DMS53 treated with DMSO at 0.1 percent for 48 hours (cell line): ENCODE measurements at regions not wholly inside any gene's neighbourhood (a gene's known extent, or its start where the extent isn't known, plus 50 kb on each side); places are given as distances from the start of the nearest gene placed in this dataset.

ENCODE experiments used
- DNase-seq: peaks from one replicate; lab custom pipeline; 2025; ENCODE audit not compliant: unreplicated experiment; lab: John Stamatoyannopoulos, UW

DNA sequence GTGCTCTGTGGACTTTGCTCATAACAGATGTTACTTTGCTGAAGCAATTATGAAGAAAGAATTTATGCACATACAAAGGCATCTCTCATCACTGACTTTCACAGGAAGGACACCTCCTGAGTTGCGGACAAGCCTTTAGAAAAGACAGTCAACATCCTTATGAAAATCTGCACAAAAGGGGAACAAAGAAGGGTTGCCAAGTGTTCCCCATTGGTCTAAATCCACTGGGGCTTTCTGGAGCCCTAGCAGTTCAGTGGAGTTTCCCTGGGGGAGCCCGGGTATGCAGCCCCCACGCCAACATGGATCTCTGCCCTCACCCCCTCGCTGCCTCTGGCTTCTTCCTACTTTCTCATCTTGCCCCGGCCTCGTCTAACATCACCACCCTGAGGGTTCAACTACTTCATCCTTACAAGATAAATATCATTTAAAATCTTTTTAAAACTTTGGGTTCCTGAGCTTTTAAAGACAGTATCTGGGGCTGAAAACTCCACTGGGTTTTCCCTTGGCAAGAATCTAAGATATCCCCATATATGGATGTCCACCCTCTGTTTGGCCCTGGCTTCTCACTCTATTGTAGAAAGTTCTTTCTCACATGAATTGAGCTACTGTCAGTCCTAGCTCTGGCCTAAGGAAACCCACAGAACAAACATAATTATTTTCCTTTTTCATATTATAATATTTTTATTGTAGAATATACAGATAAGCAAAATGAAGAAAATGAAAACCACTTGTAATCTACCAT is 207.9 kb upstream of the RGMA start:
- no peak for DNase-seq

DNA sequence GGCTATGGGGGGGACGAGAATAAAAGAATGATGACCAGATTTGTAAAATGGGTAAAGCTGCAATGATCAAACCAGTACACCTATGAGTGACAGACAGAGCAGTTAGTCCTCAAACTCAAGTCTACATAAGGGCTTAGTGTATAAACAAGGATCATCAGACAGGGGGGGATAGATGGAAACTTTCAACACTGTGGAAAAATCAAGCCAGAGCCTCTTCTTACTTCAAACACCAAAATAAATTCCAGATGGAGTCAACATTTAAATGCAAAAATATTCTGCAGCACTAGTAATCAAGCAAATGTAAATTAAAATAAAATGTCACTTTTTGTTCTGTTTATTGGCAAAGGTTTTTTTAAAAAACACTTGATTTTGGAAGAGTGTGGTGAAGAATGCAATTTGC is 205.9 kb upstream of the RGMA start:
- DNase-seq = no peak

DNA sequence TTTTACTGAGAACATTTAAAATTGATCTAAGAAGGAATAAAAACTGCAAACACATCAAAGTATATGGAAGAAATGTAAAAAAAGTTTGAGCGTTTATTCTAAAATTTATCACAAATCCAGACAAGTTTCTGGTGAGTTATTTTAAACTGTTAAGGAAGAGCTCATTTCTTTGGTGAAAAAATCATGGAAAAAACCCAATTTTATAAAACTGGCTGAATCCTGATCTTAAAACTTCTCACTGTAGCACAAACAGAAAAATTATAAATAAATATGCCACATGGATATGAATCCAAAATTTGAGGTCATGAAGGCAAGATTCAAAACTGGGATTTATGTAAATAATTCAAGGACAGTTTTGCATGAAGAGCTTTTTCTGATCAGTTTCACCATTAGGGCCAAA is 205.1 kb upstream of the RGMA start:
- no peak for DNase-seq

GRCh38 chr15:93291380-93291779 is 202.4 kb upstream of the RGMA start:
- DNase-seq = no peak

DNA sequence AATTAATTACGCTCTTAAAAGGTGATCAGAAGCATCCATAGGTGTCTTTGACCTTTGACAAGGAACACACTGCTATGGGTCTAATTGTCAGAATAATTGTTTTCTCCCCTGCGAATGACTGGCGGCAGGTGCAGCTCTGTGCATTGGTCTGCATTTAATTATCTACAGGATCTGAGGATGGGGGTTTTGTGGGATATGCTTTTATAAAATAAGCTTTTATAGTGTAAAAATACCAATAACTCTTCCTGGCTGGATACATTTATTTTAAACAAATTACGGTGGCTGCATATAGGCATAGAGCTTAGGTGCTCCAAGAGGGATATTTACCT is 201.6 kb upstream of the RGMA start:
- DNase-seq = no peak

DNA sequence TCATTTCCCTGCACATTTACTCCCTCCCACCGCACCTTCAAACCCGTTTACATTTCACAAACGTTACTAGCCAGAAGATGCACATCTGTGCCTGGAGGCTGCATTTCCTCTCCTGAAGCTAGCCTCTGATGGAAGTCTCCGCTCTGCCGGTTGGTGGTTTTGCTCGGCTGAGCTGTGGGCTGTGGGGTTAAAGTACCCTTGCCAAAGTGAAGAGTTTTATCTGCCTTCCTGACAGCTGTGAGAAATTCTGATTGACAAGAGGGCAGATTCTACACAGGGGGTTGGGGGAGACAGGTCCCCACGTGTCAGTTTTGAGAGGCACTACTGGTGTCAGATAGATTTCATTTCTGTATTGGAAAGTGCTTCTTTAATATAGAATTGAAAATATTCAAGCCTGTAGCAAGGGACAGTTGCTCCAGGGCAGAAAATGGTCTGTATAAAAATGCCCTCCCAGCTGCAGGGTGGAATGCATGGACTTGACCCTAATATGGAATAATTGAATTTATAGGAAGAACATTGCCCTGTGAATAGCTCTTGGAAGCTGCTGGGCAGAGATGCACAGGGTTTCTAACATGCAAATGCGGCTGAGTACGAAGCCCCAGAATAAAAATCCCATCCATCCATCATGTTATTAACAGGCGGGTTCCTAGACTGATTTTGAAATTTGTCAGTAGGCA is 201.1 kb upstream of the RGMA start:
- DNase-seq = no peak

GRCh38 chr15:93288728-93289294 is 199.8 kb upstream of the RGMA start:
- no peak for DNase-seq

GRCh38 chr15:93286446-93286845 is 197.4 kb upstream of the RGMA start:
- DNase-seq = no peak

GRCh38 chr15:93283854-93284253 is 194.8 kb upstream of the RGMA start:
- DNase-seq = no peak

DNA sequence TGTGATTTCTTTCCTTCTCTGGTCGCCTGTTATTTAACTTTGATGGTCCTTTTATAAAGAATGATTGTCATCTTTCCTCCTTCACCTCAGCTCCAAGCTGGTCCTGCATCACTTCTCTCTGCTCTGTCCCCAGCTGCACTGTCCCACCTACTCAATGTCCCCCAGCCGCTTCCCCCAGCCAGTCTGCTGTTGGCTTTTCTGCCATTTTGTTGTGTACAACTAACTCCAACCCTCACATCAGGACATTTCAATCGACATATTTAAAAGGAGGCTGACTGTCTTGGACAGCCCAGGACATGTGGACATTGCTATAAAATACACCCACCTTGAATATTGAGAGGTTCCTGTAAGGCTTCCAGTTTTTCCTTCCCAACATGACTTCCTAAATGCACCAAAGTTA is 193.8 kb upstream of the RGMA start:
- DNase-seq = no peak

GRCh38 chr15:93278783-93279182 is 189.8 kb upstream of the RGMA start:
- no peak for DNase-seq

- DNase-seq = no peak
Observed at GRCh38 chr15:93278006-93278405, 189.0 kb upstream of the RGMA start.

- no peak for DNase-seq
Observed at GRCh38 chr15:93274257-93274656, 185.2 kb upstream of the RGMA start.

GRCh38 chr15:93271871-93272270 is 182.9 kb upstream of the RGMA start:
- DNase-seq = no peak

- DNase-seq = no peak
Observed at GRCh38 chr15:93270937-93271467, 182.0 kb upstream of the RGMA start.

- no peak for DNase-seq
Observed at GRCh38 chr15:93268066-93268465, 179.1 kb upstream of the RGMA start.

DNA sequence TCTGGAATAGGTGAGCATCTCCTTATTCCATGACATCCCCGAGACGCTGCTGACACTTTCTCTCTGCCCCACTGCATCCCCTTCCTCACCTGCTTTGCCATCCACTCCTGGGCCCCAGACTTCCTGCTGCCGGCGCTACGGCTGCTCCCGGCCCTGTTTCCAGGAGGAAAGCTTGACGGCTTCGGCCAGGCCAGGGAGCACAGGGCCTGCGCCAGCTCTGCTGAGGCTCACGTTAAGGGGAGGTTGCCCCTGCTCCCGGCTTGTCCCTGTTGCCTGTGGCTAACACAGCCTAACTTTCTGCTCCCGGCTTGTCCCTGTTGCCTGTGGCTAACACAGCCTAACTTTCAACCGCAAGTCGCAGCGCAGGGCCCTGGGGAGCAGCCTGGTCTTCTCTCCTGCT is 177.3 kb upstream of the RGMA start:
- no peak for DNase-seq

DNA sequence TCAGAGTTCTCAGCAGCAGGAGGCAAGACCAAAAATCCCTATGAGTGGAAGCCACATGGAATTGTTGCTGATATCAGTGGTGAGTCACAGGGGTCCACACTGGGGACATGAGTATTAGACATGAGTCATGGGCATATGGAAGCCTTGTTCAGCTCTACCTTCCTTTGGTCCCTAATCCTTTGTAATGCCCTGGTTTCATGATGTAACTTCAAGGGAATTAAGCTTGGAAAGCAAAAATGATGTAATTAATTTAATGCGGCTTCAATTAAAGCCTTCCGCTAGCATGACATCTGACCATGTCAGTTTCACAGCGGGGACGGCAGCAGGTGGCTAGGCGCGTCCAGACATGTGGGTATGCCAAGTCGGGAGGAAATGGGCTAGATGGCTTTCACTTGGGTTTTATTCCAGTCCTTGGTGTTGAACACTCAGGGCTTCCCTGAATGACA is 176.1 kb upstream of the RGMA start:
- DNase-seq = no peak

- no peak for DNase-seq
Observed at GRCh38 chr15:93261845-93262244, 172.8 kb upstream of the RGMA start.

- DNase-seq = no peak
Observed at GRCh38 chr15:93257920-93258319, 168.9 kb upstream of the RGMA start.

DNA sequence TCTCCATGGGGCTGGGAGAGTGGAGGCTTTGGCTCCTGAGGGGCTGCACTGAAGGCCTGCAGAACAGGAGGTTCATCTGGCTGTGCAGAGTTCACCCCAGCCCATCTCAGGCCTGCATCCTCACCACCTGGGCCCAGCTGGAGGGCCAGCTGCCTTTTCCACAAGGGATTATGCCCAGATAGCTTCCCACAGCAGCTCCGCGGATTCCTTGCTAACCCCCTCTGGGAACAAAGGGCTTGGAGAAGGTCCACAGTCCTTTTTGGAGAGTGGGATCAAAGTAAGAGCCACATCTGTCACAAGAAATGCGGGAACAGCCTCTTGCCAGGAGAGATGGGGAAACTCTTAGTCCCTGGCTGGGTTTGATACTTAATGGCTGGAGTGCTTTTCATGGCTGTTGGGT is 164.7 kb upstream of the RGMA start:
- no peak for DNase-seq

DNA sequence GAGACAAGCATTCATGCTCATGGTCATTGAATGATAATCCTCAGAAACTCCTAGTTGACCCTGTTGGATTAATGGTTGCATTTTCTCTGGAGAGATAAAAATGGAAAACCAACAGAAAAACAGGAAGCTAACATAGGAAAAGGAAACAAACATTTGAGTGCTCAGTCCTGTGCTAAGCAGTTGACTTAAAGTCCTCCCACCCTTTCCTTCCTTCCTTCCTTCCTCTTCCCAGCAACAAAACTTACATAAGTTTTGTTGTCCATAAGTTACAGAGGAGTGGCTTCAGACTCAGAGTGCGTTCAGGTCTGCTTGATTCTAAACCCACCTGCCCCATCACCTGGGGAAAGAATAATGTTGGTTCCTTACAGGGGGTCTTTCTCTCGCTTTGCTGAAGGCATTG is 163.8 kb upstream of the RGMA start:
- no peak for DNase-seq
